ENCODE measurements at regions not wholly inside any gene's neighbourhood (a gene's known extent, or its start where the extent isn't known, plus 50 kb on each side); places are given as distances from the start of the nearest gene placed in this dataset.
"Not testable (repeated sequence)": the region's sequence is repeated elsewhere in the genome, so short reads cannot be mapped to it uniquely, and the experiment has no call there.

GRCh38 chr1:238401144-238401543, 510.4 kb upstream of the ZP4 start:
- TF ChIP-seq, protein P1, sequence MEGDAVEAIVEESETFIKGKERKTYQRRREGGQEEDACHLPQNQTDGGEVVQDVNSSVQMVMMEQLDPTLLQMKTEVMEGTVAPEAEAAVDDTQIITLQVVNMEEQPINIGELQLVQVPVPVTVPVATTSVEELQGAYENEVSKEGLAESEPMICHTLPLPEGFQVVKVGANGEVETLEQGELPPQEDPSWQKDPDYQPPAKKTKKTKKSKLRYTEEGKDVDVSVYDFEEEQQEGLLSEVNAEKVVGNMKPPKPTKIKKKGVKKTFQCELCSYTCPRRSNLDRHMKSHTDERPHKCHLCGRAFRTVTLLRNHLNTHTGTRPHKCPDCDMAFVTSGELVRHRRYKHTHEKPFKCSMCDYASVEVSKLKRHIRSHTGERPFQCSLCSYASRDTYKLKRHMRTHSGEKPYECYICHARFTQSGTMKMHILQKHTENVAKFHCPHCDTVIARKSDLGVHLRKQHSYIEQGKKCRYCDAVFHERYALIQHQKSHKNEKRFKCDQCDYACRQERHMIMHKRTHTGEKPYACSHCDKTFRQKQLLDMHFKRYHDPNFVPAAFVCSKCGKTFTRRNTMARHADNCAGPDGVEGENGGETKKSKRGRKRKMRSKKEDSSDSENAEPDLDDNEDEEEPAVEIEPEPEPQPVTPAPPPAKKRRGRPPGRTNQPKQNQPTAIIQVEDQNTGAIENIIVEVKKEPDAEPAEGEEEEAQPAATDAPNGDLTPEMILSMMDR (IDR thresholded peaks at IDR 0.05; ENCODE audit: unreplicated experiment) = no peak
- no peaks in the 10 kb centered on the region for H3K36me3 Mint-ChIP-seq (ENCODE audit: insufficient read depth)
- H3K9me3 Mint-ChIP-seq (ENCODE audit: low read depth) = no peaks in the 10 kb centered on the region
- DNase-seq (ENCODE audit: low spot score, unreplicated experiment) = no peak
- no peaks in the 10 kb centered on the region for H3K4me1 Mint-ChIP-seq (ENCODE audit: low read depth)
- H3K27ac Mint-ChIP-seq = no peak overlapping the region
- H3K4me3 Mint-ChIP-seq (ENCODE audit: low read depth) = no peak overlapping the region
- no peaks in the 10 kb centered on the region for H3K27me3 Mint-ChIP-seq

DNA sequence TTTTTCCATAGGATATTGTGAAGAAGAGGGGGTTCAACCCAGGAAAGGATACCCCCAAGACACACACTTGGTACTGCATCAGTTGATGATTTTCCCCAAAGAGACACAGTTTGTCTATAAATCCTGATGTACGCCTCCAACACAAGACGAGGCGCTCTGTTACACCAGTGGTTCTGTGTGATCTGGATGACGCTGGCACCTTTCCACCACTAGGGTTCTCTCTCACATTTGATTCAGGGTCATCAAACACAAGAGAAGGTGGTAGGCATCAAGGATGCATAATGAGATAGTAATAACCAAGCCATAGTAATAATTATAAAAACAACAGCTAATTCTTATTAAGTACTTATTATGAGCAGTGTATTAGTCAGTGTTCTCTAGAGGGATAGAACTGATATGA, 508.8 kb upstream of the ZP4 start:
- Mint-ChIP-seq H3K27me3 (no peaks in the 10 kb centered on the region), H3K4me3 (ENCODE audit: low read depth) (no peak overlapping the region), H3K9me3 (ENCODE audit: low read depth) (no peaks in the 10 kb centered on the region), H3K4me1 (ENCODE audit: low read depth) (no peaks in the 10 kb centered on the region), H3K36me3 (ENCODE audit: insufficient read depth) (no peaks in the 10 kb centered on the region), H3K27ac (no peak overlapping the region)
- TF ChIP-seq, protein P1 (IDR thresholded peaks at IDR 0.05; ENCODE audit: unreplicated experiment) = peak; percentile 27
- no peak for DNase-seq (ENCODE audit: low spot score, unreplicated experiment)

DNA sequence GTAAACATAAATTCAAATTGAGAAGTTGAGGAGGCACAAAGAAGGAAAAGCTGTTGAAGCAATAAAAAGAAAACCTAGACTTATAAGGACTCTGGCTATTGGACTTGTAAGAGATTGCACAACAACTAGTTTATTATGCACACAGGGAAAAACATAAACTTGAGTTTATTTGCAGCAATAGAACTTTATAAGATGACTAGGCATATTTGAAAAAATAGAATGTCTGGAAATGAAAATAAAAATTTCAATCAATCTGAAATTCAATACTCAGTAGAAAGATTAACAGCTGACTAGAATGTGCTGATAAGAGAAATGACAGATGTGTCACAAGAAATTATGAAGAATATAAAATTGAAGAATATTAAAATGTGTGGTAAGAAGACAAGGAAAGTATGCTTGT, 505.4 kb upstream of the ZP4 start:
- Mint-ChIP-seq H3K36me3 (ENCODE audit: insufficient read depth) (no peaks in the 10 kb centered on the region), H3K4me1 (ENCODE audit: low read depth) (no peaks in the 10 kb centered on the region), H3K4me3 (ENCODE audit: low read depth) (no peak overlapping the region), H3K27ac (no peak overlapping the region), H3K27me3 (no peaks in the 10 kb centered on the region), H3K9me3 (ENCODE audit: low read depth) (no peaks in the 10 kb centered on the region)
- TF ChIP-seq, protein P1 (IDR thresholded peaks at IDR 0.05; ENCODE audit: unreplicated experiment) = no peak
- no peak for DNase-seq (ENCODE audit: low spot score, unreplicated experiment)

- H3K9me3 Mint-ChIP-seq (ENCODE audit: low read depth) = no peaks in the 10 kb centered on the region
Measured at GRCh38 chr1:238384381-238384780, 493.7 kb upstream of the ZP4 start.

GRCh38 chr1:238380167-238380566, 489.4 kb upstream of the ZP4 start:
- Mint-ChIP-seq H3K27me3 (no peaks in the 10 kb centered on the region), H3K36me3 (ENCODE audit: insufficient read depth) (no peaks in the 10 kb centered on the region), H3K9me3 (ENCODE audit: low read depth) (no peaks in the 10 kb centered on the region), H3K27ac (no peak overlapping the region), H3K4me3 (ENCODE audit: low read depth) (no peak overlapping the region), H3K4me1 (ENCODE audit: low read depth) (peaks cover 1% of the 10 kb centered on the region)
- TF ChIP-seq, protein P1 (IDR thresholded peaks at IDR 0.05; ENCODE audit: unreplicated experiment) = no peak
- DNase-seq (ENCODE audit: low spot score, unreplicated experiment) = no peak

More at GRCh38 chr1:238384381-238384780, 493.7 kb upstream of the ZP4 start:
- Mint-ChIP-seq H3K27me3 (no peaks in the 10 kb centered on the region), H3K4me1 (ENCODE audit: low read depth) (peaks cover 1% of the 10 kb centered on the region), H3K27ac (no peak overlapping the region), H3K36me3 (ENCODE audit: insufficient read depth) (no peaks in the 10 kb centered on the region), H3K4me3 (ENCODE audit: low read depth) (no peak overlapping the region)
- TF ChIP-seq, protein P1 (IDR thresholded peaks at IDR 0.05; ENCODE audit: unreplicated experiment) = no peak
- DNase-seq (ENCODE audit: low spot score, unreplicated experiment) = no peak

DNA sequence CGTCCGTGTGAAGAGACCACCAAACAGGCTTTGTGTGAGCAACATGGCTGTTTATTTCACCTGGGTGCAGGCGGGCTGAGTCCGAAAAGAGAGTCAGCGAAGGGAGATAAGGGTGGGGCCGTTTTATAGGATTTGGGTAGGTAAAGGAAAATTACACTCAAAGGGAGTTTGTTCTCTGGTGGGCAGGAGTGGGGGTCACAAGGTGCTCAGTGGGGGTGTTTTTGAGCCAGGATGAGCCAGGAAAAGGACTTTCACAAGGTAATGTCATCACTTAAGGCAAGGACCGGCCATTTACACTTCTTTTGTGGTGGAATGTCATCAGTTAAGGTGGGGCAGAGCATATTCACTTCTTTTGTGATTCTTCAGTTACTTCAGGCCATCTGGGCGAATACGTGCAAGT, 488.7 kb upstream of the ZP4 start:
- not testable (repeated sequence) for H3K4me3 Mint-ChIP-seq (ENCODE audit: low read depth); H3K36me3 Mint-ChIP-seq (ENCODE audit: insufficient read depth); H3K9me3 Mint-ChIP-seq (ENCODE audit: low read depth); H3K27ac Mint-ChIP-seq; H3K4me1 Mint-ChIP-seq (ENCODE audit: low read depth); H3K27me3 Mint-ChIP-seq; DNase-seq (ENCODE audit: low spot score, unreplicated experiment)

Measured in progenitor cell of endocrine pancreas (in vitro differentiated cells).